NCI-H774 (cell line): ENCODE measurements at regions not wholly inside any gene's neighbourhood (a gene's known extent, or its start where the extent isn't known, plus 50 kb on each side); places are given as distances from the start of the nearest gene placed in this dataset.
"Not testable (repeated sequence)": the region's sequence is repeated elsewhere in the genome, so short reads cannot be mapped to it uniquely, and the experiment has no call there.

Source experiments
- DNase-seq: peaks from one replicate; lab custom pipeline; 2025; lab: John Stamatoyannopoulos, UW

- DNase-seq = no peak
Measured at GRCh38 chr3:176193032-176193730, 1004.1 kb downstream of the TBL1XR1 start.

- DNase-seq = no peak
Measured at GRCh38 chr3:176190755-176191154, 1006.5 kb downstream of the TBL1XR1 start.

- DNase-seq = no peak
Measured at GRCh38 chr3:176183181-176183580, 1014.1 kb downstream of the TBL1XR1 start.

- no peak for DNase-seq
Measured at GRCh38 chr3:176174060-176174459, 1023.2 kb downstream of the TBL1XR1 start.

GRCh38 chr3:176172492-176172891 is 1024.8 kb downstream of the TBL1XR1 start:
- no peak for DNase-seq

- no peak for DNase-seq
Measured at GRCh38 chr3:176167272-176167671, 1030.0 kb downstream of the TBL1XR1 start.

- no peak for DNase-seq
Measured at GRCh38 chr3:176160997-176161396, 1036.3 kb downstream of the TBL1XR1 start.

GRCh38 chr3:176159796-176160195 is 1037.5 kb downstream of the TBL1XR1 start:
- no peak for DNase-seq

- no peak for DNase-seq
Measured at GRCh38 chr3:176155012-176155411, 1042.3 kb downstream of the TBL1XR1 start.

- no peak for DNase-seq
Measured at GRCh38 chr3:176149567-176149966, 1047.7 kb downstream of the TBL1XR1 start.

- DNase-seq = peak; percentile 99
Measured at GRCh38 chr3:176147251-176147650, 1050.0 kb downstream of the TBL1XR1 start.

- no peak for DNase-seq
Measured at GRCh38 chr3:176141837-176142236, 1055.4 kb downstream of the TBL1XR1 start.

- peak; percentile 80 for DNase-seq
Measured at GRCh38 chr3:176120507-176120906, 1076.8 kb downstream of the TBL1XR1 start.

GRCh38 chr3:176119826-176120225 is 1077.5 kb downstream of the TBL1XR1 start:
- no peak for DNase-seq

GRCh38 chr3:176106380-176106779 is 1090.9 kb downstream of the TBL1XR1 start:
- DNase-seq = no peak

- DNase-seq = no peak
Measured at GRCh38 chr3:176097027-176097426, 1100.3 kb downstream of the TBL1XR1 start.

- not testable (repeated sequence) for DNase-seq
Measured at GRCh38 chr3:176093892-176094291, 1103.4 kb downstream of the TBL1XR1 start.

GRCh38 chr3:176090727-176091126 is 1106.6 kb downstream of the TBL1XR1 start:
- DNase-seq = no peak

- DNase-seq = no peak
Measured at GRCh38 chr3:176088962-176089383, 1108.3 kb downstream of the TBL1XR1 start.

- DNase-seq = no peak
Measured at GRCh38 chr3:176087066-176087697, 1110.1 kb downstream of the TBL1XR1 start.

- no peak for DNase-seq
Measured at GRCh38 chr3:176079785-176080184, 1117.5 kb downstream of the TBL1XR1 start.

- DNase-seq = no peak
Measured at GRCh38 chr3:176078906-176079305, 1118.4 kb downstream of the TBL1XR1 start.

- DNase-seq = no peak
Measured at GRCh38 chr3:176075491-176075890, 1121.8 kb downstream of the TBL1XR1 start.

- DNase-seq = no peak
Measured at GRCh38 chr3:176075046-176075445, 1122.2 kb downstream of the TBL1XR1 start.
